GM23248 (cell line): ENCODE measurements at regions not wholly inside any gene's neighbourhood (a gene's known extent, or its start where the extent isn't known, plus 50 kb on each side); places are given as distances from the start of the nearest gene placed in this dataset.

Experiments
- EZH2 ChIP-seq: fragments of 200-600 bp; sonication (generic); IDR thresholded peaks from 2 replicates; pipeline ENCODE4 v1.6.1; 2018; ENCODE audit warnings: antibody characterized with exemption, mild to moderate bottlenecking; ENCODE audit not compliant: insufficient read depth, poor library complexity, severe bottlenecking
- EZH2phosphoT487 ChIP-seq: fragments of 200-600 bp; sonication (generic); IDR thresholded peaks from 2 replicates; pipeline ENCODE4 v1.6.1; 2018; ENCODE audit warnings: antibody characterized with exemption, moderate library complexity, mild to moderate bottlenecking, low read depth; ENCODE audit not compliant: insufficient read depth

DNA sequence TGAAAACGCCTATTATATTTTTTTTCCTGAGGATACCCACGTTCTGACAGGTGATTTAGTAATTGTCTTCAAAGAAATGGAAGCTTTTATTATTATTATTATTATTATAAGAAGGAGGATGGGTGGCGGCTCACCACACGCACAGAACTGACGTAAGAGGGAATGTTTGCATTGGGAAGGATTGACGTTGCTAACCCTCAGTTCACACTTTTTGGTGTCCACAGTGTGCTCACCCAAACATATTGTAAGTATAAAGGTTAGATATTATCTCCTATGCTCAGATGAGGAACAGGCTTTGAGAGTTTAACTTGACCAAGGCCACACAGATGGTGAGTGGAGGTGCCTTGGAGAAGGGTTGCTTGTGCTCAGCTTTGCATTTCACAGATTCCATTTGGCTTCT, 533.5 kb upstream of the TBL1XR1 start:
- TF ChIP-seq EZH2phosphoT487 (no peak), EZH2 (no peak)
